HEK293T (cell line): ENCODE measurements at regions not wholly inside any gene's neighbourhood (a gene's known extent, or its start where the extent isn't known, plus 50 kb on each side); places are given as distances from the start of the nearest gene placed in this dataset.

Source experiments
- ARNT ChIP-seq: fragments of 450-650 bp; IDR thresholded peaks from 2 replicates; pipeline ENCODE4 v1.6.1; 2017; ENCODE audit warnings: mild to moderate bottlenecking
- BHLHE40 ChIP-seq: fragments of 450-650 bp; IDR thresholded peaks from 2 replicates; pipeline ENCODE4 v1.6.1; 2016; ENCODE audit warnings: mild to moderate bottlenecking, moderate library complexity, borderline replicate concordance
- FOXA1 ChIP-seq: fragments of 450-650 bp; IDR thresholded peaks from 2 replicates; pipeline ENCODE4 v1.6.1; 2016; ENCODE audit warnings: mild to moderate bottlenecking
- LEF1 ChIP-seq: fragments of 450-650 bp; IDR thresholded peaks from 2 replicates; pipeline ENCODE4 v1.6.1; 2017; ENCODE audit warnings: mild to moderate bottlenecking, borderline replicate concordance
- SP1 ChIP-seq: fragments of 450-650 bp; IDR thresholded peaks from 2 replicates; pipeline ENCODE4 v1.6.1; 2017
- SUZ12 ChIP-seq: fragments of 450-650 bp; IDR thresholded peaks from 2 replicates; pipeline ENCODE4 v1.6.1; 2016; ENCODE audit warnings: mild to moderate bottlenecking

DNA sequence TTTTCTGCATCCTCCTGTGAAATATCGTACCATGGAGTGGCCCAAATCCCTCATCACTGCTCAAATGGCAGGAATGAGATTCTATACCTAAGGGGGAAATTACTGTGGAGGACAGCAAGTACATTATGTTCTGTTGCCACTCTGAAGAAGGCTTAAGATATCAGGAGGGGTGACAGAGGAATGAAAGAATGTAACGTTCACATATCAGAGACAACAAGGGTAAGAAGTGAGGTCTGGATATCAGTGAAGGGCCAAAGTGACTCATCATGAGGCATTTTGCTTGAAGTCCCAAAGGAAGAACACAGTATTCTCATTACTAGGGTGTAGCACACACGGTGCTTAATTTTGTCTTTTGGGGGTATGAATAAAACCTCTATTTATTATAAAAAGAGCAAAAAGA is 71.5 kb upstream of the SLC13A1 start:
- TF ChIP-seq LEF1 (no peak), FOXA1 (no peak), SP1 (no peak), BHLHE40 (no peak), SUZ12 (no peak), ARNT (no peak)
